ENCODE measurements at regions not wholly inside any gene's neighbourhood (a gene's known extent, or its start where the extent isn't known, plus 50 kb on each side); places are given as distances from the start of the nearest gene placed in this dataset.

- Histone ChIP-seq H3K79me2 (ENCODE audit: control insufficient read depth, insufficient read depth, low read length) (no peaks in the 10 kb centered on the region), H3K27ac (ENCODE audit: insufficient read depth, low read length) (no peak overlapping the region), H2AFZ (ENCODE audit: low read length) (no peak overlapping the region), H3K9me3 (ENCODE audit: control insufficient read depth, insufficient read depth, low read depth, low read length) (no peaks in the 10 kb centered on the region), H3K4me2 (ENCODE audit: extremely low read depth, insufficient read depth, low read length) (no peak overlapping the region), H3K27me3 (ENCODE audit: control insufficient read depth, insufficient read depth, low read length) (no peaks in the 10 kb centered on the region), H3K4me3 (replicated peaks in 1 of 4; ENCODE audit: control extremely low read depth in 1 of 4, insufficient read depth in 1 of 4, low read depth in 3 of 4, low read length in 4 of 4) (no peak overlapping the region), H3K9ac (ENCODE audit: insufficient read depth, low read length) (no peak overlapping the region), H4K20me1 (ENCODE audit: control insufficient read depth, extremely low read depth, insufficient read depth, low read length) (no peaks in the 10 kb centered on the region), H3K36me3 (ENCODE audit: control insufficient read depth, insufficient read depth, low read length) (no peaks in the 10 kb centered on the region), H3K4me1 (ENCODE audit: control insufficient read depth, extremely low read depth, insufficient read depth, low read length) (no peaks in the 10 kb centered on the region)
- no peak for TF ChIP-seq EZH2 (IDR thresholded peaks at IDR 0.05; ENCODE audit: low read length, missing control alignments)
- TF ChIP-seq CTCF (conservative IDR thresholded peaks at IDR 0.05 in 1 of 2, IDR thresholded peaks at IDR 0.05 in 1 of 2; ENCODE audit: low read depth in 1 of 2, low read length in 2 of 2), result no peak
- no peak for DNase-seq (ENCODE audit: low read depth in 2 of 2)
Observed at GRCh38 chr12:19615384-19615725, 176.1 kb downstream of the AEBP2 start.

- H3K36me3 ChIP-seq (ENCODE audit: control insufficient read depth, insufficient read depth, low read length), result no peaks in the 10 kb centered on the region
- H3K9ac ChIP-seq (ENCODE audit: insufficient read depth, low read length), result no peak overlapping the region
- DNase-seq (ENCODE audit: low read depth in 2 of 2), result no peak
- H3K27ac ChIP-seq (ENCODE audit: insufficient read depth, low read length), result no peak overlapping the region
- H3K4me1 ChIP-seq (ENCODE audit: control insufficient read depth, extremely low read depth, insufficient read depth, low read length), result no peaks in the 10 kb centered on the region
- no peaks in the 10 kb centered on the region for H3K79me2 ChIP-seq (ENCODE audit: control insufficient read depth, insufficient read depth, low read length)
- H3K9me3 ChIP-seq (ENCODE audit: control insufficient read depth, insufficient read depth, low read depth, low read length), result no peaks in the 10 kb centered on the region
- H3K27me3 ChIP-seq (ENCODE audit: control insufficient read depth, insufficient read depth, low read length), result no peaks in the 10 kb centered on the region
- H3K4me3 ChIP-seq (replicated peaks in 1 of 4; ENCODE audit: control extremely low read depth in 1 of 4, insufficient read depth in 1 of 4, low read depth in 3 of 4, low read length in 4 of 4), result no peak overlapping the region
- no peak overlapping the region for H3K4me2 ChIP-seq (ENCODE audit: extremely low read depth, insufficient read depth, low read length)
- no peaks in the 10 kb centered on the region for H4K20me1 ChIP-seq (ENCODE audit: control insufficient read depth, extremely low read depth, insufficient read depth, low read length)
- TF ChIP-seq EZH2 (IDR thresholded peaks at IDR 0.05; ENCODE audit: low read length, missing control alignments) (no peak), CTCF (conservative IDR thresholded peaks at IDR 0.05 in 1 of 2, IDR thresholded peaks at IDR 0.05 in 1 of 2; ENCODE audit: low read depth in 1 of 2, low read length in 2 of 2) (no peak)
- no peak overlapping the region for H2AFZ ChIP-seq (ENCODE audit: low read length)
Observed at GRCh38 chr12:19616781-19617180, 177.5 kb downstream of the AEBP2 start.

- H3K36me3 ChIP-seq (ENCODE audit: control insufficient read depth, insufficient read depth, low read length), result no peaks in the 10 kb centered on the region
- H3K79me2 ChIP-seq (ENCODE audit: control insufficient read depth, insufficient read depth, low read length), result no peaks in the 10 kb centered on the region
- no peaks in the 10 kb centered on the region for H3K27me3 ChIP-seq (ENCODE audit: control insufficient read depth, insufficient read depth, low read length)
- no peaks in the 10 kb centered on the region for H3K9me3 ChIP-seq (ENCODE audit: control insufficient read depth, insufficient read depth, low read depth, low read length)
- TF ChIP-seq EZH2 (IDR thresholded peaks at IDR 0.05; ENCODE audit: low read length, missing control alignments) (no peak), CTCF (conservative IDR thresholded peaks at IDR 0.05 in 1 of 2, IDR thresholded peaks at IDR 0.05 in 1 of 2; ENCODE audit: low read depth in 1 of 2, low read length in 2 of 2) (no peak)
- H3K4me1 ChIP-seq (ENCODE audit: control insufficient read depth, extremely low read depth, insufficient read depth, low read length), result no peaks in the 10 kb centered on the region
- H3K4me2 ChIP-seq (ENCODE audit: extremely low read depth, insufficient read depth, low read length), result no peak overlapping the region
- no peak overlapping the region for H3K9ac ChIP-seq (ENCODE audit: insufficient read depth, low read length)
- peak overlapping the region; percentile 41 for H2AFZ ChIP-seq (ENCODE audit: low read length)
- peak; percentile 9 to 28 for DNase-seq (ENCODE audit: low read depth in 2 of 2)
- H3K4me3 ChIP-seq (replicated peaks in 1 of 4; ENCODE audit: control extremely low read depth in 1 of 4, insufficient read depth in 1 of 4, low read depth in 3 of 4, low read length in 4 of 4), result no peak overlapping the region
- H4K20me1 ChIP-seq (ENCODE audit: control insufficient read depth, extremely low read depth, insufficient read depth, low read length), result no peaks in the 10 kb centered on the region
- no peak overlapping the region for H3K27ac ChIP-seq (ENCODE audit: insufficient read depth, low read length)
Observed at GRCh38 chr12:19620222-19620621, 180.9 kb downstream of the AEBP2 start.

Measured in fibroblast of lung (primary cell).